AG09309 (cell line): ENCODE measurements at regions not wholly inside any gene's neighbourhood (a gene's known extent, or its start where the extent isn't known, plus 50 kb on each side); places are given as distances from the start of the nearest gene placed in this dataset.

Experiments used
- DNase-seq: peaks from one replicate; pipeline ENCODE4 v3.0.0-alpha.2; 2010; ENCODE audit warnings: low read depth
- H3K4me3 ChIP-seq: 2 replicates; pipeline ENCODE4 v1.5.1; 2011; ENCODE audit warnings: mild to moderate bottlenecking, low read depth, low read length, moderate library complexity; ENCODE audit not compliant: control insufficient read depth
- CTCF ChIP-seq: IDR thresholded peaks from 2 replicates; pipeline ENCODE4 v1.5.1; 2011; ENCODE audit warnings: mild to moderate bottlenecking, low read depth, low read length, inconsistent platforms; ENCODE audit not compliant: insufficient read depth, control insufficient read depth; ENCODE audit errors: missing control alignments

GRCh38 chr2:12251121-12251520 is 465.6 kb upstream of the TRIB2 start:
- TF ChIP-seq CTCF = no peak
- DNase-seq = no peak
- H3K4me3 ChIP-seq = no peak overlapping the region

GRCh38 chr2:12251749-12252148 is 465.0 kb upstream of the TRIB2 start:
- DNase-seq = no peak
- TF ChIP-seq CTCF = no peak
- no peak overlapping the region for H3K4me3 ChIP-seq

- no peak for TF ChIP-seq CTCF
- DNase-seq = no peak
- no peak overlapping the region for H3K4me3 ChIP-seq
Measured at GRCh38 chr2:12253167-12253778, 463.5 kb upstream of the TRIB2 start.

- H3K4me3 ChIP-seq = no peak overlapping the region
- no peak for DNase-seq
- no peak for TF ChIP-seq CTCF
Measured at GRCh38 chr2:12254280-12254860, 462.4 kb upstream of the TRIB2 start.

- H3K4me3 ChIP-seq = no peak overlapping the region
- no peak for TF ChIP-seq CTCF
- DNase-seq = no peak
Measured at GRCh38 chr2:12256206-12256605, 460.5 kb upstream of the TRIB2 start.

GRCh38 chr2:12257476-12257875 is 459.3 kb upstream of the TRIB2 start:
- H3K4me3 ChIP-seq = no peak overlapping the region
- no peak for DNase-seq
- TF ChIP-seq CTCF = no peak
